ENCODE measurements at regions not wholly inside any gene's neighbourhood (a gene's known extent, or its start where the extent isn't known, plus 50 kb on each side); places are given as distances from the start of the nearest gene placed in this dataset.
A peak's percentile ranks its signal among the peaks of the same experiment; 100 is the strongest.

GRCh38 chr13:72029981-72030380 lies 163.0 kb upstream of the DACH1 start:
- Histone ChIP-seq H2AFZ (ENCODE audit: low read depth, low read length) (no peak overlapping the region), H3K27me3 (ENCODE audit: insufficient read depth, low read length) (peaks cover 3% of the 10 kb centered on the region), H3K4me3 (ENCODE audit: low read length) (no peak overlapping the region), H3K4me1 (ENCODE audit: insufficient read depth, low read length) (no peaks in the 10 kb centered on the region), H3K36me3 (ENCODE audit: insufficient read depth, low read length) (no peaks in the 10 kb centered on the region), H3K9me3 (ENCODE audit: low read length) (peaks cover 5% of the 10 kb centered on the region)

- Histone ChIP-seq H3K4me3 (ENCODE audit: low read length) (no peak overlapping the region), H3K9me3 (ENCODE audit: low read length) (peaks cover 5% of the 10 kb centered on the region), H3K36me3 (ENCODE audit: insufficient read depth, low read length) (no peaks in the 10 kb centered on the region), H3K4me1 (ENCODE audit: insufficient read depth, low read length) (no peaks in the 10 kb centered on the region), H3K27me3 (ENCODE audit: insufficient read depth, low read length) (peaks cover 3% of the 10 kb centered on the region), H2AFZ (ENCODE audit: low read depth, low read length) (no peak overlapping the region)
Measured at GRCh38 chr13:72025836-72026235, 158.8 kb upstream of the DACH1 start.

- peaks cover 3% of the 10 kb centered on the region for H3K27me3 ChIP-seq (ENCODE audit: insufficient read depth, low read length)
- no peak overlapping the region for H2AFZ ChIP-seq (ENCODE audit: low read depth, low read length)
- no peaks in the 10 kb centered on the region for H3K36me3 ChIP-seq (ENCODE audit: insufficient read depth, low read length)
- no peaks in the 10 kb centered on the region for H3K4me1 ChIP-seq (ENCODE audit: insufficient read depth, low read length)
- H3K4me3 ChIP-seq (ENCODE audit: low read length), result no peak overlapping the region
- no peaks in the 10 kb centered on the region for H3K9me3 ChIP-seq (ENCODE audit: low read length)
Measured at GRCh38 chr13:72023895-72024294, 156.9 kb upstream of the DACH1 start.

- Histone ChIP-seq H3K27me3 (ENCODE audit: insufficient read depth, low read length) (no peaks in the 10 kb centered on the region), H3K4me3 (ENCODE audit: low read length) (no peak overlapping the region), H3K36me3 (ENCODE audit: insufficient read depth, low read length) (no peaks in the 10 kb centered on the region), H2AFZ (ENCODE audit: low read depth, low read length) (no peak overlapping the region), H3K4me1 (ENCODE audit: insufficient read depth, low read length) (no peaks in the 10 kb centered on the region), H3K9me3 (ENCODE audit: low read length) (no peaks in the 10 kb centered on the region)
Measured at GRCh38 chr13:72005455-72005854, 138.5 kb upstream of the DACH1 start.

- no peaks in the 10 kb centered on the region for H3K27me3 ChIP-seq (ENCODE audit: insufficient read depth, low read length)
- no peaks in the 10 kb centered on the region for H3K36me3 ChIP-seq (ENCODE audit: insufficient read depth, low read length)
- no peaks in the 10 kb centered on the region for H3K4me1 ChIP-seq (ENCODE audit: insufficient read depth, low read length)
- no peaks in the 10 kb centered on the region for H3K9me3 ChIP-seq (ENCODE audit: low read length)
- H3K4me3 ChIP-seq (ENCODE audit: low read length), result no peak overlapping the region
- no peak overlapping the region for H2AFZ ChIP-seq (ENCODE audit: low read depth, low read length)
Measured at GRCh38 chr13:72004784-72005374, 137.9 kb upstream of the DACH1 start.

GRCh38 chr13:72004246-72004645 lies 137.2 kb upstream of the DACH1 start:
- no peak overlapping the region for H3K4me3 ChIP-seq (ENCODE audit: low read length)

GRCh38 chr13:71998223-71998622 lies 131.2 kb upstream of the DACH1 start:
- no peaks in the 10 kb centered on the region for H3K9me3 ChIP-seq (ENCODE audit: low read length)
- no peaks in the 10 kb centered on the region for H3K27me3 ChIP-seq (ENCODE audit: insufficient read depth, low read length)
- H3K4me3 ChIP-seq (ENCODE audit: low read length), result no peak overlapping the region
- H2AFZ ChIP-seq (ENCODE audit: low read depth, low read length), result no peak overlapping the region
- no peaks in the 10 kb centered on the region for H3K36me3 ChIP-seq (ENCODE audit: insufficient read depth, low read length)
- H3K4me1 ChIP-seq (ENCODE audit: insufficient read depth, low read length), result no peaks in the 10 kb centered on the region

More at GRCh38 chr13:72004246-72004645, 137.2 kb upstream of the DACH1 start:
- Histone ChIP-seq H3K9me3 (ENCODE audit: low read length) (no peaks in the 10 kb centered on the region), H3K27me3 (ENCODE audit: insufficient read depth, low read length) (no peaks in the 10 kb centered on the region), H3K4me1 (ENCODE audit: insufficient read depth, low read length) (no peaks in the 10 kb centered on the region), H3K36me3 (ENCODE audit: insufficient read depth, low read length) (no peaks in the 10 kb centered on the region), H2AFZ (ENCODE audit: low read depth, low read length) (no peak overlapping the region)

- H2AFZ ChIP-seq (ENCODE audit: low read depth, low read length), result no peak overlapping the region
- no peak overlapping the region for H3K4me3 ChIP-seq (ENCODE audit: low read length)
- peaks cover 2% of the 10 kb centered on the region for H3K9me3 ChIP-seq (ENCODE audit: low read length)
- no peaks in the 10 kb centered on the region for H3K4me1 ChIP-seq (ENCODE audit: insufficient read depth, low read length)
- no peaks in the 10 kb centered on the region for H3K36me3 ChIP-seq (ENCODE audit: insufficient read depth, low read length)
- no peaks in the 10 kb centered on the region for H3K27me3 ChIP-seq (ENCODE audit: insufficient read depth, low read length)
Measured at GRCh38 chr13:71979616-71980015, 112.6 kb upstream of the DACH1 start.

- Histone ChIP-seq H2AFZ (ENCODE audit: low read depth, low read length) (no peak overlapping the region), H3K4me3 (ENCODE audit: low read length) (no peak overlapping the region), H3K4me1 (ENCODE audit: insufficient read depth, low read length) (no peaks in the 10 kb centered on the region), H3K9me3 (ENCODE audit: low read length) (peaks cover 2% of the 10 kb centered on the region), H3K27me3 (ENCODE audit: insufficient read depth, low read length) (no peaks in the 10 kb centered on the region), H3K36me3 (ENCODE audit: insufficient read depth, low read length) (no peaks in the 10 kb centered on the region)
Measured at GRCh38 chr13:71977028-71977427, 110.0 kb upstream of the DACH1 start.

GRCh38 chr13:71967990-71968389 lies 101.0 kb upstream of the DACH1 start:
- Histone ChIP-seq H3K4me1 (ENCODE audit: insufficient read depth, low read length) (peaks cover 7% of the 10 kb centered on the region), H3K4me3 (ENCODE audit: low read length) (no peak overlapping the region), H2AFZ (ENCODE audit: low read depth, low read length) (peak overlapping the region; percentile 3), H3K9me3 (ENCODE audit: low read length) (no peaks in the 10 kb centered on the region), H3K27me3 (ENCODE audit: insufficient read depth, low read length) (no peaks in the 10 kb centered on the region), H3K36me3 (ENCODE audit: insufficient read depth, low read length) (no peaks in the 10 kb centered on the region)

- H3K9me3 ChIP-seq (ENCODE audit: low read length), result no peaks in the 10 kb centered on the region
- H3K4me3 ChIP-seq (ENCODE audit: low read length), result no peak overlapping the region
- H3K4me1 ChIP-seq (ENCODE audit: insufficient read depth, low read length), result peaks cover 9% of the 10 kb centered on the region
- no peaks in the 10 kb centered on the region for H3K36me3 ChIP-seq (ENCODE audit: insufficient read depth, low read length)
- H3K27me3 ChIP-seq (ENCODE audit: insufficient read depth, low read length), result no peaks in the 10 kb centered on the region
- no peak overlapping the region for H2AFZ ChIP-seq (ENCODE audit: low read depth, low read length)
Measured at GRCh38 chr13:71964491-71965100, 97.6 kb upstream of the DACH1 start.

- no peak overlapping the region for H3K4me3 ChIP-seq (ENCODE audit: low read length)
- H3K27me3 ChIP-seq (ENCODE audit: insufficient read depth, low read length), result no peaks in the 10 kb centered on the region
- peaks cover 6% of the 10 kb centered on the region for H3K4me1 ChIP-seq (ENCODE audit: insufficient read depth, low read length)
- H3K36me3 ChIP-seq (ENCODE audit: insufficient read depth, low read length), result no peaks in the 10 kb centered on the region
- no peaks in the 10 kb centered on the region for H3K9me3 ChIP-seq (ENCODE audit: low read length)
- H2AFZ ChIP-seq (ENCODE audit: low read depth, low read length), result no peak overlapping the region
Measured at GRCh38 chr13:71962735-71963134, 95.7 kb upstream of the DACH1 start.

- no peaks in the 10 kb centered on the region for H3K27me3 ChIP-seq (ENCODE audit: insufficient read depth, low read length)
- H3K9me3 ChIP-seq (ENCODE audit: low read length), result no peaks in the 10 kb centered on the region
- no peak overlapping the region for H3K4me3 ChIP-seq (ENCODE audit: low read length)
- no peaks in the 10 kb centered on the region for H3K36me3 ChIP-seq (ENCODE audit: insufficient read depth, low read length)
- no peak overlapping the region for H2AFZ ChIP-seq (ENCODE audit: low read depth, low read length)
- H3K4me1 ChIP-seq (ENCODE audit: insufficient read depth, low read length), result peaks cover 6% of the 10 kb centered on the region
Measured at GRCh38 chr13:71962126-71962525, 95.1 kb upstream of the DACH1 start.

GRCh38 chr13:71949441-71949840 lies 82.4 kb upstream of the DACH1 start:
- Histone ChIP-seq H3K36me3 (ENCODE audit: insufficient read depth, low read length) (no peaks in the 10 kb centered on the region), H3K4me3 (ENCODE audit: low read length) (no peak overlapping the region), H3K9me3 (ENCODE audit: low read length) (no peaks in the 10 kb centered on the region), H3K27me3 (ENCODE audit: insufficient read depth, low read length) (no peaks in the 10 kb centered on the region), H3K4me1 (ENCODE audit: insufficient read depth, low read length) (peaks cover 2% of the 10 kb centered on the region), H2AFZ (ENCODE audit: low read depth, low read length) (no peak overlapping the region)

All from neuron (in vitro differentiated cells).